NCI-H2196 (cell line): ENCODE measurements at regions not wholly inside any gene's neighbourhood (a gene's known extent, or its start where the extent isn't known, plus 50 kb on each side); places are given as distances from the start of the nearest gene placed in this dataset.
A peak's percentile ranks its signal among the peaks of the same experiment; 100 is the strongest.

Source experiments
- DNase-seq: peaks from one replicate; lab custom pipeline; 2025; ENCODE audit not compliant: unreplicated experiment; lab: John Stamatoyannopoulos, UW

GRCh38 chr12:58453306-58453705 lies 467.0 kb downstream of the LRIG3 start:
- DNase-seq, result no peak

DNA sequence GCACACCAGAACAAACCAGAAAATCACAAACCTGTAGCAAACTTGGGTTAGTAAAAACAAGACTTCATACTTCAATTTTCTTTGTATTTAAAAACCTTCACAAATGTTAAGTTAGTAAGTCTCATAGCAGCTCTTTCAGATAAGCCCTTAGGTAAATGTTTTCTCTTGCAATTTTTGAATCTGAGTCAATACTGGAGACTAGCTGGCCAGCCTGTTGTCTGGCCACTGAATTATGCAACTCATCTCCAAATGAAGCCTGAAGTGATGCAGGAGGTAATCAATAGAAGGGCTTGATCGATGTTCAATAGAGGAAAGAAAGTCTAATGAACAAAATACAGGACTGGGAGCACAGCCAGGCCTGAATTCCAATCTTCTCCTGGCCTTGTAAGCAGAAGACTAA lies 465.2 kb downstream of the LRIG3 start:
- DNase-seq, result no peak

GRCh38 chr12:58458102-58458501 lies 462.2 kb downstream of the LRIG3 start:
- no peak for DNase-seq

DNA sequence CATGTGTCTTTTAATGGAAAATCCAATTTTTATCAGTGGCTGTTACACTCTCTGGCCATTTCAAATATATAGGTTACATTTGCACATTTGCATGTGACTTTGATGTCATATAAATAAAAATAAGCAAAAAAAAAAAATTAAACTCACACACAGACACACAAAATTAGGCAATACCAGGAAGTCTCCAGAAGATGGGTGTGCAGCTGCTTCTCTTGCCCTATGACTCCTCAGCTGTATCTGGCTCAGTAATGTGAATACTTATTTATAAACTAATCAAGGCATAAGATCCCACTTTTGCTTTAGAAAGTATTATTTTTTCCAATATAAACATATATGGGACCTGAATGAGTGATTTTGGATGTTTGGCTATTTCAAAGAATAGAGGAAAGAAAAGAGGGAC lies 461.1 kb downstream of the LRIG3 start:
- no peak for DNase-seq

- no peak for DNase-seq
Measured at GRCh38 chr12:58463051-58463450, 457.3 kb downstream of the LRIG3 start.

DNA sequence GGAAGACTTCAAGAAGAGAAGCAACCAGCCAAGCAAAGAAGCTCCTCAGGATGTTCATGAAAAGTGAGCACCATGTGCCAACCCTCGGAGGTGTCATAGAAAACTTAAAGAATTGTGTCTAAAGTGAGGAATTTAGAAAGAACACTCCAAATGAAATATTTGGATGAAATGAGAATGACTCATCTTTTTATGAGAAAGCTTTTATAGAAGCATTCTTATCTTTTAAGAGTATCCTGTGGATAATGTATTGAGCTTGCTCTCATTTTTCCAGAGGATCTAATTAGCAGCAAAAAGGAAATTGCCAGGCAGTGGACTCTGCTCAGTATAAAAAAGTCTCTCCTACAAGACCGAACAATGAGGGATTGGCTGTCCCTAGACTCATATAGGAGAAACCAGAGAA lies 454.9 kb downstream of the LRIG3 start:
- DNase-seq, result no peak

DNA sequence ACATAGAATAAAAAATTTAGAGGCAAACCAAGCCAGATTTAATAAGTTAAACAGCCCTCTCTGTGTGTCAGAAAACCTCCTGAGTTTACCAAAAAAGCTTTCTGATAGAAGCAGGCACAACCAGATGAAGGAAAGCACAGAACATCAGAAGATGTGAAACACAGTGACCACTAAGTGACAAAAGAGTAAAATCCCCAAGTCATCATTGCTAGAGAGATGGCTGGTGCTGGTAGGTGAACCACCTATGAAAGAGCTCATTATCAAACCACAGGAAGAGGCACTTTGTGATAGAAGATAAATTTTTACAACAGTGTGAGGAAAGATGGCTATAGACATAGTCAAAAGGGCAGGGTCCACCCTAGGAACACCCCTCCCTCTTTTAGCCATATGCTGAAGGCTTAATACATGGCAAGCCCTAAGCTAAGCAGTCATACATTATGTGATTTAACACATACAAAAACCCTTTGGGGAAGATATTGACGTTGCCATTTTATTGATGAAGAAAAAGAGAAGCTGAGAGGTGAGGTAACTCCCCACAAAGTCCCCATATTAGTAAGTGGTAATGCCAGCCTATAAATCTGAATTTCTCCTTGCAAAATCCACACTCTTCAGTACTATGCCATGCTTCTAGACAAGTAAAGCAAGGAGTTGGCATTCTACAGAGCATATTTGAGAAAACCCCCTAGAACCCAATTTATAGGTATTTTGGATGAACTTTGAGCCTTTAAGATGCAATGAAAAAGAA lies 449.9 kb downstream of the LRIG3 start:
- DNase-seq, result no peak

- no peak for DNase-seq
Measured at GRCh38 chr12:58479401-58479800, 440.9 kb downstream of the LRIG3 start.

- DNase-seq, result no peak
Measured at GRCh38 chr12:58481811-58482210, 438.5 kb downstream of the LRIG3 start.

GRCh38 chr12:58487255-58487654 lies 433.0 kb downstream of the LRIG3 start:
- no peak for DNase-seq

GRCh38 chr12:58487678-58488161 lies 432.6 kb downstream of the LRIG3 start:
- no peak for DNase-seq

- no peak for DNase-seq
Measured at GRCh38 chr12:58489394-58489793, 430.9 kb downstream of the LRIG3 start.

- no peak for DNase-seq
Measured at GRCh38 chr12:58491306-58491705, 429.0 kb downstream of the LRIG3 start.

DNA sequence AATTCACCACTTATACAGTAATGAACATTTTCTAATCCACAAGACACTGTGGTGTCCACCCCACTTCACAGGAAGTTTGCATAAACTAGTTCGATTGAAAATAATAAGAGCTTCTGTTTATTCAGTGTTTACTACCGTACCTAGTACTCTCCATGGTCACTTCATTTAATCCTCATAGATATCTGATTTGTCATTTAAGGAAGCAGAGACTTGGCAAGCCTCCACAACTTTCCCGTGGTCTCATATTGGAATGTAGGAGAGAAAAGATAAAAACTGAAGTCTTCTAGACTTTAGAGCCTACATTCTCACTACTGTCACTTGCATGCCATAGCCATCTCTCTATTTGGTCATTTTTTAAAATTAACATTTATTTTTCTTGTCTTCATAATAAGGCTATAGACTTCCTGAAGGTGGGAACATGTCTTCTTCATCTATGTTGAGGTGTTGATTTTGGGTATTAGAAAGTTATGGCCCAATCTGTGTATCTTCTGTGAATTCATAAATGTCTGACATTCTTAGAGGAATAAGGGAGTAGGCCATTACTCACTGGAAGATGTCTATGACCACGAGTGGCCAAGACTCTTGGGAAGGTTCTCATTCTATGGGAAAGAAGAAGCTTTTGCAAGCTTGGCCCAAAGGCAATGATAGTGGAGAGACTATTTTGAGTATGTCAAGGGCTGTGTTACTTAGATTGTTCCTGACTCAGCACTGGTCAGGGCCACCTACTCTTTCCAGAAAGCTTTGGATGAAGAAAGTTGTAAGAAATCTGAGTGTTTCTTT lies 423.7 kb downstream of the LRIG3 start:
- DNase-seq, result no peak

DNA sequence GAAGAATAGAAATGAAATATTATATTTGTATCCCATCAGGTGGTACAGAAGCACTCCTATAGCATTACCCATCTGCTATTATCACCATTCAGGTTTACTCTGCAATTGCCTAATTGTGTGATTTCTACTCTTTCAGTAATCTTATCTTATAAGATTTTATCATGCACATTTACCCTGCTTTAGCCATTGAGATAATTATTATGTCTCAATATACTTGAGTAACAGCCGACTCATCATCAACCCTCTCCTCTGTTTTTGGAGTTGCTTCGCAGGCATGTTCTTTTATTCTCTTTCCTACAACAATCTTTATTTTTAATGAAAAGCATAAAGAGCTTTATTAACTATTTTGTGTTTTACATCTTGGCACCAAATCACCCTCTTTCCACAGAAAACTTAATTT lies 419.9 kb downstream of the LRIG3 start:
- DNase-seq, result no peak

GRCh38 chr12:58502226-58502625 lies 418.1 kb downstream of the LRIG3 start:
- peak; percentile 48 for DNase-seq

DNA sequence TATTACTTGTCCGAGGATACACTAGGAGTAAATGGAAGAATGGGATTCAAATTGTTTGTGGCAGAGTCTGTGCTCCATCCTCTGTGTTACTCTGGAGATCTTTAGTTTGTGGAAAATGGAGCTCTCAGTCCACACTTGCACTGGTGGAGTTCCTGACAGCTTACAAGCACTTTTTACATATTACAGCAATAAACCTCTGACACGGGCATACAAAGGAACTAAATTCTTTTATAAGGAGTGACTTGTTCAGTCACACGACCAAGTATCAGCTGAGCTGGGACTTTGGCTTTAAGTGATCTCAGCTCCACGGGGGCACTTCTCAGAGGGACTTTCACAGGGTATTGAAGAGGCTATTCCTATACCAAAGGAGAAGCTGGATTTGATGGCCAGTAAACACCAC lies 417.5 kb downstream of the LRIG3 start:
- DNase-seq, result no peak

DNA sequence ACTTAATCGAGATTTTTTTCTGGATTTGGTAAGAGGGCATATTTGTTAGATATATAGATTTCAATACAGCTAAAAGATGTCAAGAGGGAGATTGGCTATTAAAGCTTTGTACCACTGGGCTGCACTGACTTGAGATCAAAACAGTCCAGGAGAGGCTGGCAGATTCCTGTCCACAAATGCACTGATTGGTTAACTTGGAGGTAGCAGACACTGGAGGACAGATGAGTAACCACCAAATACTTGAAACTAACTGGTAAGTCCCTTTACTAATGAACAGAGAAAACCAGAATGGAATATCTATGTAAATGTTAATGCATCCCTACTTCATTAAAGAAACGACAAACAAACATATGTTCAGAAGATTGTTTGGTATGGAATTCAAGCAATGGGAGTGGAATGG lies 416.6 kb downstream of the LRIG3 start:
- no peak for DNase-seq

- no peak for DNase-seq
Measured at GRCh38 chr12:58504143-58504938, 416.0 kb downstream of the LRIG3 start.

- DNase-seq, result no peak
Measured at GRCh38 chr12:58509116-58509885, 411.0 kb downstream of the LRIG3 start.

DNA sequence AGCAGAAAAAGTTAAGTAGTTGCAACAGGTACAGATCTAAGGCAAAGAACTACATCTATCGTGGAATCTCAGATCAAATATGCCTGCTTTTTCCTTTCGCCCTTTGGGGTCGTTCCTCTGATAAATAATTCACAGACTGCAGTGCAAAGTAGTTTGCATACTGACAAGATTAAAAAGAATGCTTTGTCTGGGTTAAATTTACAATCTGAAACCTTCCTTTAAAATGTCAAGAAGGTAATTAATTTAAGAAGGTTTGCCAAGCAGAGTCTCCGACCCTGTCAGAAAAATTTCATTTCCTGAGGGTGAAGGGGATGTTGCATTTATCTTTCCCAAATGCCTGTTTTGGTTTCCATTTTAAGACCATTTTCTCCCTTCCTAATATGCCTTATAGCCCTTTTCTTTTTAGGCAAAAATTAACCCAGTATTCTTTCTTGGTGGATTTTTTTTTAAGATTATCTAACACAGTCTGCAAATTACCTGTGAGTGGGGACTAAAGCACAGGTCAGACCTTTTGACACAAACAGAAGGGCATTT lies 406.9 kb downstream of the LRIG3 start:
- no peak for DNase-seq
